GDM1 (cell line): ENCODE measurements at regions not wholly inside any gene's neighbourhood (a gene's known extent, or its start where the extent isn't known, plus 50 kb on each side); places are given as distances from the start of the nearest gene placed in this dataset.
"Not testable (repeated sequence)": the region's sequence is repeated elsewhere in the genome, so short reads cannot be mapped to it uniquely, and the experiment has no call there.

Experiments used
- DNase-seq: peaks from one replicate; lab custom pipeline; 2025; lab: John Stamatoyannopoulos, UW

- peak; percentile 64 for DNase-seq
Measured at GRCh38 chr3:5754602-5755001, 567.1 kb downstream of the EDEM1 start.

- DNase-seq, result no peak
Measured at GRCh38 chr3:5756443-5756842, 568.9 kb downstream of the EDEM1 start.

GRCh38 chr3:5757213-5757804 is 569.8 kb downstream of the EDEM1 start:
- peak; percentile 7 for DNase-seq

GRCh38 chr3:5758699-5759098 is 571.2 kb downstream of the EDEM1 start:
- no peak for DNase-seq

- no peak for DNase-seq
Measured at GRCh38 chr3:5762506-5762905, 575.0 kb downstream of the EDEM1 start.

GRCh38 chr3:5766848-5767247 is 579.3 kb downstream of the EDEM1 start:
- DNase-seq, result no peak

- DNase-seq, result no peak
Measured at GRCh38 chr3:5767304-5767703, 579.8 kb downstream of the EDEM1 start.

- no peak for DNase-seq
Measured at GRCh38 chr3:5768281-5768945, 580.9 kb downstream of the EDEM1 start.

- DNase-seq, result no peak
Measured at GRCh38 chr3:5769825-5770224, 582.3 kb downstream of the EDEM1 start.

GRCh38 chr3:5774337-5774736 is 586.8 kb downstream of the EDEM1 start:
- no peak for DNase-seq

- not testable (repeated sequence) for DNase-seq
Measured at GRCh38 chr3:5775100-5775499, 587.6 kb downstream of the EDEM1 start.

- DNase-seq, result no peak
Measured at GRCh38 chr3:5784690-5785089, 597.2 kb downstream of the EDEM1 start.

- no peak for DNase-seq
Measured at GRCh38 chr3:5787861-5788488, 600.5 kb downstream of the EDEM1 start.

- DNase-seq, result no peak
Measured at GRCh38 chr3:5788496-5788895, 601.0 kb downstream of the EDEM1 start.

GRCh38 chr3:5791558-5791957 is 604.1 kb downstream of the EDEM1 start:
- DNase-seq, result no peak

- DNase-seq, result no peak
Measured at GRCh38 chr3:5796541-5796940, 609.0 kb downstream of the EDEM1 start.

- DNase-seq, result no peak
Measured at GRCh38 chr3:5798809-5799208, 611.3 kb downstream of the EDEM1 start.

GRCh38 chr3:5799398-5799797 is 611.9 kb downstream of the EDEM1 start:
- DNase-seq, result no peak

GRCh38 chr3:5800965-5801364 is 613.5 kb downstream of the EDEM1 start:
- no peak for DNase-seq

GRCh38 chr3:5806192-5806591 is 618.7 kb downstream of the EDEM1 start:
- no peak for DNase-seq

- DNase-seq, result no peak
Measured at GRCh38 chr3:5809586-5810246, 622.2 kb downstream of the EDEM1 start.

GRCh38 chr3:5811016-5811415 is 623.5 kb downstream of the EDEM1 start:
- DNase-seq, result no peak

GRCh38 chr3:5813521-5813920 is 626.0 kb downstream of the EDEM1 start:
- no peak for DNase-seq
